ENCODE measurements at regions not wholly inside any gene's neighbourhood (a gene's known extent, or its start where the extent isn't known, plus 50 kb on each side); places are given as distances from the start of the nearest gene placed in this dataset.

GRCh38 chr10:78966844-78967488 is 101.8 kb upstream of the ZMIZ1 start:
- no peak for DNase-seq (ENCODE audit: low read depth)
- TF ChIP-seq CTCF (IDR thresholded peaks at IDR 0.05; ENCODE audit: insufficient read depth, low read depth, low read length): no peak

GRCh38 chr10:78968300-78968942 is 100.3 kb upstream of the ZMIZ1 start:
- TF ChIP-seq CTCF (IDR thresholded peaks at IDR 0.05; ENCODE audit: insufficient read depth, low read depth, low read length): no peak
- no peak overlapping the region for H3K4me3 ChIP-seq (ENCODE audit: low read depth, low read length)
- DNase-seq (ENCODE audit: low read depth): no peak

More at GRCh38 chr10:78966844-78967488, 101.8 kb upstream of the ZMIZ1 start:
- H3K4me3 ChIP-seq (ENCODE audit: low read depth, low read length): no peak overlapping the region

- DNase-seq (ENCODE audit: low read depth): no peak
- no peak for TF ChIP-seq CTCF (IDR thresholded peaks at IDR 0.05; ENCODE audit: insufficient read depth, low read depth, low read length)
- H3K4me3 ChIP-seq (ENCODE audit: low read depth, low read length): no peak overlapping the region
Measured at GRCh38 chr10:78968943-78969342, 99.8 kb upstream of the ZMIZ1 start.

GRCh38 chr10:78969719-78970118 is 99.0 kb upstream of the ZMIZ1 start:
- TF ChIP-seq CTCF (IDR thresholded peaks at IDR 0.05; ENCODE audit: insufficient read depth, low read depth, low read length): no peak
- DNase-seq (ENCODE audit: low read depth): no peak
- H3K4me3 ChIP-seq (ENCODE audit: low read depth, low read length): no peak overlapping the region

- no peak for TF ChIP-seq CTCF (IDR thresholded peaks at IDR 0.05; ENCODE audit: insufficient read depth, low read depth, low read length)
- H3K4me3 ChIP-seq (ENCODE audit: low read depth, low read length): no peak overlapping the region
- DNase-seq (ENCODE audit: low read depth): no peak
Measured at GRCh38 chr10:78970261-78970660, 98.5 kb upstream of the ZMIZ1 start.

- TF ChIP-seq CTCF (IDR thresholded peaks at IDR 0.05; ENCODE audit: insufficient read depth, low read depth, low read length): no peak
- DNase-seq (ENCODE audit: low read depth): no peak
- no peak overlapping the region for H3K4me3 ChIP-seq (ENCODE audit: low read depth, low read length)
Measured at GRCh38 chr10:78971094-78971682, 97.6 kb upstream of the ZMIZ1 start.

Data from fibroblast of villous mesenchyme (primary cell).